Nephron progenitor cell (in vitro differentiated cells): ENCODE measurements at regions not wholly inside any gene's neighbourhood (a gene's known extent, or its start where the extent isn't known, plus 50 kb on each side); places are given as distances from the start of the nearest gene placed in this dataset.
A peak's percentile ranks its signal among the peaks of the same experiment; 100 is the strongest.

Experiments used
- DNase-seq: peaks from one replicate; pipeline ENCODE4 v3.0.0; 2021
- H3K27ac Mint-ChIP-seq: 2 replicates; pipeline ENCODE4 v1.8.0; 2021; ENCODE audit warnings: mild to moderate bottlenecking, moderate library complexity, mixed read lengths
- H3K27me3 Mint-ChIP-seq: 2 replicates; pipeline ENCODE4 v1.8.0; 2021; ENCODE audit warnings: mild to moderate bottlenecking, low read depth, mixed read lengths; ENCODE audit not compliant: poor library complexity
- H3K36me3 Mint-ChIP-seq: 2 replicates; pipeline ENCODE4 v1.8.0; 2021; ENCODE audit warnings: low read depth, mixed read lengths
- H3K4me1 Mint-ChIP-seq: 2 replicates; pipeline ENCODE4 v1.8.0; 2021; ENCODE audit warnings: mixed read lengths
- H3K4me3 Mint-ChIP-seq: 2 replicates; pipeline ENCODE4 v1.8.0; 2021; ENCODE audit warnings: mild to moderate bottlenecking, moderate library complexity, mixed read lengths
- H3K9me3 Mint-ChIP-seq: 2 replicates; pipeline ENCODE4 v1.8.0; 2021; ENCODE audit warnings: mild to moderate bottlenecking, moderate library complexity, mixed read lengths
- TF ChIP-seq, protein P1 (sequence below): fragments of 200-600 bp; sonication (generic); IDR thresholded peaks from 2 replicates; pipeline ENCODE4 v1.5.0; 2021; ENCODE audit warnings: antibody characterized with exemption

DNA sequence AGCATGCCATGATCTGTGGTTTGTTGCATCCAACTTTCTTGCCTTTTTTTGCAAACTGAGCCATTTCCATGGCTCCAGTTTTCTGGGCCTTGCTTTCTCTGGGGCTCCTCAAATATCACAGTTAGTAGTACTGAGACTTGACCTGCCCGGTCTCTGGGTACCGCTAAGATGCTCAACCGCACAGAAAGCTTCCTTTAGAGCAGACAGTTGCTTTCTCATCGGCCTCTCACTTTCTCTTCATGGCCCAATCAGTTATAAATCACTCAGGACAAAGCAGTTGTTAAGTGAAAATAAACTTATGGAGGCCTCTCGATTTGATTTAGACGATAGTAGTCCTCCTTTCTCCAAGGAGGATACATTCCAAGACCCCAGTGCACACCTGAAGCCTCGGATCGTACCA, 141.2 kb upstream of the ASB18 start:
- peaks cover 27% of the 10 kb centered on the region for H3K9me3 Mint-ChIP-seq
- DNase-seq, result no peak
- H3K4me1 Mint-ChIP-seq, result peaks cover 28% of the 10 kb centered on the region
- peaks cover 16% of the 10 kb centered on the region for H3K36me3 Mint-ChIP-seq
- H3K4me3 Mint-ChIP-seq, result no peak overlapping the region
- peaks cover 11% of the 10 kb centered on the region for H3K27me3 Mint-ChIP-seq
- no peak overlapping the region for H3K27ac Mint-ChIP-seq
- TF ChIP-seq, protein P1, sequence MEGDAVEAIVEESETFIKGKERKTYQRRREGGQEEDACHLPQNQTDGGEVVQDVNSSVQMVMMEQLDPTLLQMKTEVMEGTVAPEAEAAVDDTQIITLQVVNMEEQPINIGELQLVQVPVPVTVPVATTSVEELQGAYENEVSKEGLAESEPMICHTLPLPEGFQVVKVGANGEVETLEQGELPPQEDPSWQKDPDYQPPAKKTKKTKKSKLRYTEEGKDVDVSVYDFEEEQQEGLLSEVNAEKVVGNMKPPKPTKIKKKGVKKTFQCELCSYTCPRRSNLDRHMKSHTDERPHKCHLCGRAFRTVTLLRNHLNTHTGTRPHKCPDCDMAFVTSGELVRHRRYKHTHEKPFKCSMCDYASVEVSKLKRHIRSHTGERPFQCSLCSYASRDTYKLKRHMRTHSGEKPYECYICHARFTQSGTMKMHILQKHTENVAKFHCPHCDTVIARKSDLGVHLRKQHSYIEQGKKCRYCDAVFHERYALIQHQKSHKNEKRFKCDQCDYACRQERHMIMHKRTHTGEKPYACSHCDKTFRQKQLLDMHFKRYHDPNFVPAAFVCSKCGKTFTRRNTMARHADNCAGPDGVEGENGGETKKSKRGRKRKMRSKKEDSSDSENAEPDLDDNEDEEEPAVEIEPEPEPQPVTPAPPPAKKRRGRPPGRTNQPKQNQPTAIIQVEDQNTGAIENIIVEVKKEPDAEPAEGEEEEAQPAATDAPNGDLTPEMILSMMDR, result no peak

DNA sequence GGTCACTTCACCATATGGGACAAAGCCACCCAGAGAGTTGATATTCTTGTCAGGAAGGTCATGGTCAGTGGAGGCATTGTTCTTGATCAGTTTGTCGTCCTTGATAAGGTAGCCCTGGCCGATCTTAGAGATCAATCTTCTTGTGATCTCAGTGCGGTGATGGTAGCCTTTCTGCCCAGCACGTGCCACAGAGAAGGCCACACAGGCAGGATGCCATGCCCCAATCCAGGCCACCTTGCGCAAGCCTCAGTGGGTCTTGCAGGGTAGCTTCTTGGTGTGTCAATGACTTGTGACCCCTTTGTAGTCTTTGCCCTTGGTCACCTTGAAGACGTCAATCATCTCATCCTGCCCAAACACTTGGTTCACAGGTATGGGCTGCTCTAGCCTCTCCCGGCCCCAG, 143.9 kb upstream of the ASB18 start:
- Mint-ChIP-seq H3K36me3 (peaks cover 22% of the 10 kb centered on the region), H3K27me3 (peaks cover 8% of the 10 kb centered on the region), H3K4me3 (no peak overlapping the region), H3K27ac (no peak overlapping the region), H3K4me1 (peaks cover 8% of the 10 kb centered on the region), H3K9me3 (peaks cover 36% of the 10 kb centered on the region)
- no peak for DNase-seq
- TF ChIP-seq, protein P1, result no peak

DNA sequence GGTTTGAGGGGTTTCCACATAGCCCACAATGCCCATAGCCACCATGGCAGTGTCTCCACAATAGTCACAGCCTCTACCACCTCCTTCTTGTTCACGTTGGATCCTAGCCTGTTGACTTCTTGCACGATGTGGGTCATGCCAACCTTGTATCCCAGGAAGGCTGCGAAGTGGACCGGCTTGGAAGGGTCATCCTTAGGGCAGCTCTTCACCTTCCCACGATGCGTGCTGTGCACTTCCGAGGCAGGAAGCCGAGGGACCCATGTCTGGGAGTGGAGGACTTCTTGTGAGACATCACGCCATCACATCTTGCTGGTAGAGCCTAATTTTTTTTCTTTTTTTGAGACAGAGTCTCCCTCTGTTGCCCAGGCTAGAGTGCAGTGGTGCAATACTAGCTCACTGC, 144.6 kb upstream of the ASB18 start:
- no peak overlapping the region for H3K27ac Mint-ChIP-seq
- DNase-seq, result no peak
- peaks cover 10% of the 10 kb centered on the region for H3K27me3 Mint-ChIP-seq
- peaks cover 36% of the 10 kb centered on the region for H3K9me3 Mint-ChIP-seq
- TF ChIP-seq, protein P1, result no peak
- H3K4me3 Mint-ChIP-seq, result no peak overlapping the region
- peaks cover 22% of the 10 kb centered on the region for H3K36me3 Mint-ChIP-seq
- H3K4me1 Mint-ChIP-seq, result peaks cover 1% of the 10 kb centered on the region

DNA sequence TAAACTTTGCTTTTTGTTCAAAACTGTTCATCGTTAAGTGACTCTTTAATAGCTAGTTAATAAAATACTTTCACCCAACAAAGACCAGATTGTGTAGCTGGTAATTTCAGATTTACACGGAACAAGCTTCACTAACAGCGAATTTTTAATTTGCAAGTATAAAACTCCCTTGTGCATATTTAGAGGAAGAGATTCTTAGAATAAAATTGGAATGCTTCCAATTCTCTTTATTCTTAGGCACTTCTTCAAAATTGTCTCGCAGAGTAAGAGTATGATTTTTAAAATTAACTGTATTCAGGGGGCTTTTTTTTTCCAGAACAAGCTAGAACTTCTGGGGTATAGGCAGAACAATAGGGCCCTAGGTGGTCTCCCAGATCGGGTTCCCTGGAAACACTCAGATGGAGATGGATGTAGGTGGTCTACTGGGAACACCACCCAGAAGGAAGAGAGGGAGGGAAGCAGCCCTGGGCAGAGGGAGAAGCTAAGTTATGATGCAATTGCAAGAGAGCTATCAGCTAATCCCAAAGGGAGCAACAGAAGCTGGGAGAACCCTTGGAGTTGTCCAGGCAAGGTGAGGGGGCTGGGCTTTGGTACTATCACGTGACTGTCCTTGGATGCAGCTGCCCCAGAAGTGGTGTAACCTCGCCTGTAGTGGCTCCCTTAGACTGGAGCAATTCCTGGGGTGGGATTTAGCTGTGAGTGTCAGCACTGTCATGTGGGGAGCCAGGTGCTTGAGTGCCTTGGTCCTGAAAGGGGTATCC, 151.7 kb upstream of the ASB18 start:
- Mint-ChIP-seq H3K27me3 (peaks cover 4% of the 10 kb centered on the region), H3K4me3 (no peak overlapping the region), H3K27ac (no peak overlapping the region), H3K36me3 (peaks cover 14% of the 10 kb centered on the region), H3K4me1 (peaks cover 36% of the 10 kb centered on the region), H3K9me3 (peaks cover 14% of the 10 kb centered on the region)
- DNase-seq, result no peak
- TF ChIP-seq, protein P1, result no peak

DNA sequence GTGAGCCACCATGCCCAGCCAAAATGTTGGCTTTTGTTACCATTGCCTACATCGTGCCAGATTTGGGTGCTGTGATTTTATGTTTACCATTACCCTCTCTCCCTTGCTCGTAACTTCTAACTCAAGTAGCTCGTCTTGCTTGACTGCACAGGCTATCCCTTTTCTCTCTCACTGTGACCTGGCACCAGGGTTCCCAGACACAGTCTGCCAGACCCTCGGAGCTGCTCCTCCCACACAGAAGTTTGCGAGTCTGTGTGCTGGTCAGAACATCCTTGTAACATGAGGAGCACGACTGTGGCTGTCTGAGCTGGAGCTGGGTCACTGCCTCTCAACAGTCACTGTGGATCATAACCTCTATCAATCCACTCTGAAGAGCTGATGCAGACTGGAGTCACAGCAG, 152.5 kb upstream of the ACKR3 start:
- Mint-ChIP-seq H3K4me3 (no peak overlapping the region), H3K4me1 (peaks cover 36% of the 10 kb centered on the region), H3K36me3 (peaks cover 16% of the 10 kb centered on the region), H3K9me3 (peaks cover 22% of the 10 kb centered on the region), H3K27me3 (peaks cover 4% of the 10 kb centered on the region), H3K27ac (peak overlapping the region; percentile 89)
- TF ChIP-seq, protein P1, result no peak
- peak; percentile 65 for DNase-seq

GRCh38 chr2:236430584-236430983, 139.0 kb upstream of the ACKR3 start:
- H3K4me1 Mint-ChIP-seq, result peaks cover 15% of the 10 kb centered on the region
- no peak overlapping the region for H3K27ac Mint-ChIP-seq
- H3K27me3 Mint-ChIP-seq, result no peaks in the 10 kb centered on the region
- peaks cover 5% of the 10 kb centered on the region for H3K36me3 Mint-ChIP-seq
- peaks cover 17% of the 10 kb centered on the region for H3K9me3 Mint-ChIP-seq
- no peak overlapping the region for H3K4me3 Mint-ChIP-seq
- TF ChIP-seq, protein P1, result no peak
- no peak for DNase-seq
